LNCaP clone FGC (cell line): ENCODE measurements at regions not wholly inside any gene's neighbourhood (a gene's known extent, or its start where the extent isn't known, plus 50 kb on each side); places are given as distances from the start of the nearest gene placed in this dataset.
"Not testable (repeated sequence)": the region's sequence is repeated elsewhere in the genome, so short reads cannot be mapped to it uniquely, and the experiment has no call there.

Experiments used
- DNase-seq: peaks from one replicate; pipeline ENCODE4 v3.0.0-alpha.2; 2011; ENCODE audit warnings: low read depth
- H3K4me3 ChIP-seq: 2 replicates; pipeline ENCODE4 v1.5.1; 2011; ENCODE audit warnings: mild to moderate bottlenecking, low read depth, low read length, control low read depth
- TF ChIP-seq, protein P1 (sequence below): IDR thresholded peaks from 2 replicates; pipeline ENCODE4 v1.5.1; 2012; ENCODE audit warnings: mild to moderate bottlenecking; ENCODE audit not compliant: control insufficient read depth, insufficient read depth; ENCODE audit errors: extremely low read depth

DNA sequence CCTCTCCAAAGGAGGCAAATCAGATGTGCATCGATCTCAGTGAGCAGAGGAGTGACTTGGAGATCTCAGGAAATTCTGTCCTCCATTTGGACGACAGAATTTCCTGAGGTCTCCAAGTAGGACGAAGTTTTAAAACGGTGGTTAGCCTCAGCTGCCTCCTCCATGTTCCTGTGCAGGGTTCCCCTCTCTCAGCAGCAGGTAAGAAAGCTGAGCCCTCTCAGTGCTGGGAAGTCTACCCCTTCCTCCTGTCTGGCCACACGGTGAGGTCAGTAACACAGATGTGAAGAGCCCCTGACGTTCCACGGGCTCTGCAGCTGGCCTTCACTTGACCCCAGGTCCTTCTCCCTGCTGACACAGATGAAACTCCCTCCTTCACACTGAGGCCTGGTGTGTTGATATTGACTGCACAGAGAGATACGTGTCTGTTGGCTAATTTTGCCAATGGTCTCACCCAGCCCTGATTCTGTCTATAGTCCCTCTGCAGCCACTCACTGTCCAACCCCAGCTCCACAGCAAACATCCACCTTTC, 607.4 kb upstream of the B3GAT1 start:
- TF ChIP-seq, protein P1, sequence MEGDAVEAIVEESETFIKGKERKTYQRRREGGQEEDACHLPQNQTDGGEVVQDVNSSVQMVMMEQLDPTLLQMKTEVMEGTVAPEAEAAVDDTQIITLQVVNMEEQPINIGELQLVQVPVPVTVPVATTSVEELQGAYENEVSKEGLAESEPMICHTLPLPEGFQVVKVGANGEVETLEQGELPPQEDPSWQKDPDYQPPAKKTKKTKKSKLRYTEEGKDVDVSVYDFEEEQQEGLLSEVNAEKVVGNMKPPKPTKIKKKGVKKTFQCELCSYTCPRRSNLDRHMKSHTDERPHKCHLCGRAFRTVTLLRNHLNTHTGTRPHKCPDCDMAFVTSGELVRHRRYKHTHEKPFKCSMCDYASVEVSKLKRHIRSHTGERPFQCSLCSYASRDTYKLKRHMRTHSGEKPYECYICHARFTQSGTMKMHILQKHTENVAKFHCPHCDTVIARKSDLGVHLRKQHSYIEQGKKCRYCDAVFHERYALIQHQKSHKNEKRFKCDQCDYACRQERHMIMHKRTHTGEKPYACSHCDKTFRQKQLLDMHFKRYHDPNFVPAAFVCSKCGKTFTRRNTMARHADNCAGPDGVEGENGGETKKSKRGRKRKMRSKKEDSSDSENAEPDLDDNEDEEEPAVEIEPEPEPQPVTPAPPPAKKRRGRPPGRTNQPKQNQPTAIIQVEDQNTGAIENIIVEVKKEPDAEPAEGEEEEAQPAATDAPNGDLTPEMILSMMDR = no peak
- no peak overlapping the region for H3K4me3 ChIP-seq
- DNase-seq = no peak

DNA sequence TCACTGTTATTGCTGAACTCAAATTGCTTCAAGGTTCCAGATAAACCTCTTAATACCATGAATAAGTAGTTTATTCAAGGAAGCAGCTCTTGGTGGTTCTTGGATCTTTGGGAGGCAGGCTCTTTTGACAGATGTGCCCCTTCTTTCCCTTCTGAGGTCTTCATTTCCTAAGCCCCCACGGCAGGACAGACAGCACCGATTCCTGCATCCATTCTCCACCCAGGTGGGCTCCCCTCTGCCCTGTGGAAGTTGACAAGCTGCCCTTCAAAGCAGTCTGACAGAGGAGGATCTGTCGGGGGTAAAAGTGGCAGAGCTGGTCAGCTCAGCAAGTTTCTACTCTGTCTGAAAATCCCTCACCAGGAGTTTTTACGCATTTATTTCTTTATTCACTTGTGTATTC, 605.3 kb upstream of the B3GAT1 start:
- H3K4me3 ChIP-seq = no peak overlapping the region
- TF ChIP-seq, protein P1 = no peak
- no peak for DNase-seq

DNA sequence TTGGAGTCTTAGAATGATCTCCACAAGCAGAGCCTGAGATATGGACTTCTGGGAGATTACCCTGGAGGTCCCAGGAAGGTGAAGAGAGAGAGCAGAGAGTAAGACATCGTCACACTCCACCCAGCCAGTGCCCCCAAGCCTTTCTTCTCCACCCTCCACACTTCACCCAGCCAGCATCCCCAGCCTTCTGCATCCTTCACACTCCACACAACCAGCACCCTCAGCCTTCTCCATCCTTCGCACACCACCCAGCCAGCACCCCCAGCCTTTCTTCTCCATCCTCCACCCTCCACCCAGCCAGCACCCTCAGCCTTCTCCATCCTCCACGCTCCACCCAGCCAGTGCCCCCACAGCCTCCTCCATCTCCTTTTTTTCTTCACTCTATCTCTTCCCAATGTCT, 603.9 kb upstream of the B3GAT1 start:
- DNase-seq = no peak
- TF ChIP-seq, protein P1 = no peak
- no peak overlapping the region for H3K4me3 ChIP-seq

DNA sequence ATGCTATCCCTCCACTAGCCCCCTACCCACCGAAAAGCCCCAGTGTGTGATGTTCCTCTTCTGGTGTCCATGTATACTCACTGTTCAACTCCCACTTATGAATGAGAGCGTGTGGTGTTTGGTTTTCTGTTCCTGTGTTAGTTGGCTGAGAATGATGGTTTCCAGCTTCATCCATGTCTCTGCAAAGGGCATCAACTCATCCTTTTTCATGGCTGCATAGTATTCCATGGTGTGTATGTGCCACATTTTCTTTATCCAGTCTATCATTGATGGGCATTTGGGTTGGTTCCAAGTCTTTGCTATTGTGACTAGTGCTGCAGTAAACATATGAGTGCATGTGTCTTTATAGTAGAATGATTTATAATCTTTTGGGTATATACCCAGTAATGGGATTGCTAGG, 599.3 kb upstream of the B3GAT1 start:
- not testable (repeated sequence) for DNase-seq, H3K4me3 ChIP-seq

DNA sequence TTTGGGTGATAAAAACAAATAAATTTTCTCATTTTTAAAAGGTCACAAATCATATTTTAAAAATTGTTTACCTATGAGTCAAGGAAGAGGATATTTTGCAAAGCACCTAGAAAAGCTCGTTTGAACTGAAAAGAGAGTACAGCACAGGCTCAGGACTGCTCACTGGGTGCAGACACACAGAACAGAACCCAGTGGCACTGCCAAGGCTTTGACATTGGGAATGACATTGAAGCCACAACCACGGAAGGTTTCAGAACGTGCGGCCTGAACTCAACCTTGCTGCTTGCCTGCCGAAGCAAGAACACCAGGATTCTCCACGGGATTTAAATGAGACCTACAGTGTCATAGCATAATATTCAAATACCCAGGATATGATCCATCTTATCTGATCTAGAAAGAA, 597.1 kb upstream of the B3GAT1 start:
- H3K4me3 ChIP-seq = no peak overlapping the region
- DNase-seq = no peak
- TF ChIP-seq, protein P1 = no peak

DNA sequence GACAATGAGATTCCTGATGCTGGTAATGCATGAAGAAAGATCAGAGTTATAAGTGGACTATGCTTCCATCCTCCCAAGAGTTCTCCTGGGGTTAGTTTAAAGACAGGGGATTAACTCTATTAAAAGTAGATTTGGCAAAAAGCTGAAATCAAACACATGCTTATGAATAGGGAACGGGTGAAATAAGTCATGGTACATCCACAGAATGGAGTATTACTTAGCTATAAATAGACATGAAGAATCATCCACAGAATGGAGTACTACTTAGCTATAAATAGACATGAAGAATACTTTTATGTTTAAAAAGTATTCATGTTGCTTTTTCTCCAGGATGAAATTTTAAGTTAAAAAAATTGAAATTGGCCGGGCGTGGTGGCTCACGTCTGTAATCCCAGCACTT, 596.4 kb upstream of the B3GAT1 start:
- H3K4me3 ChIP-seq = no peak overlapping the region
- TF ChIP-seq, protein P1 = no peak
- no peak for DNase-seq

DNA sequence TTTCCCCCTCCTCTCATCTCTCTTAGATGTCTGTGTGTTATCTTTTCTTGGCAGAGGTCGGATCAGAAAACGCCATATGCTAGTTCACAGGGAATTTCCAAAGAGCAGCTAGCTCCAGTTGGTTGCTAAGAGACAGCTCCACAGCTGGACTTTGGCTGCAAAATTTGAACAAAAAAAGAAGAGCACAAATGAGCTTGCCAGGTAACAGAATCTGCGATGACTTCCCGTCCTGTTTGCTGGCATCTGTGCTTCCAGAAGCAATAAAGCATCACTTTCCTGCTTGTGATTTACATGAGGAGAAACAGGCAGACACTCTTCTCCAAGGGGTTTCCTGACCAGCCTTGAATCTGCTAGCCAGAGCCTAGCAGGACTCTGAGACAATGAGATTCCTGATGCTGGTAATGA, 596.0 kb upstream of the B3GAT1 start:
- no peak for DNase-seq
- H3K4me3 ChIP-seq = no peak overlapping the region
- TF ChIP-seq, protein P1 = no peak

DNA sequence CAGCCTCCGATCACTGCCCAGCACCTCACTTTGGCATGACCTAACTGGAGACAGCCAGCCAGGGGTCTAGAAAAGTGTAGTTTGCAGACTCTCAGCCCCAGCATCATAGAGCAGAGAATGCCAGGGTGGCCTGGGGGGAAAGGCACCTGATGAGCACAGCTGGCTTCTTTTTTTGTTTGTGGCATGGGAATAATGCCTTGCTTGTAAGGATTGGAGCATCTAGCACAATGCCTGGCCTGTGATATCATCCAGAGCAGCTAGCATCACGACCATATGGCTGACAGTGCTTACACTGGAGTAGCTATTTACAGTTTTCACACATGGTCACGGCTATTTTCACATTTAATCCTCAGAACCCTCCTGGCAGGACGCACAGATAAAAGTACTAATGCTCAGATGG, 594.8 kb upstream of the B3GAT1 start:
- H3K4me3 ChIP-seq = no peak overlapping the region
- no peak for DNase-seq
- TF ChIP-seq, protein P1 = no peak
